K562 (cell line): ENCODE measurements at regions not wholly inside any gene's neighbourhood (a gene's known extent, or its start where the extent isn't known, plus 50 kb on each side); places are given as distances from the start of the nearest gene placed in this dataset.

Source experiments
- CBX5 ChIP-seq: IDR thresholded peaks from 2 replicates; pipeline ENCODE4 v1.6.1; 2014; ENCODE audit warnings: low read depth, borderline replicate concordance
- CHD7 ChIP-seq: fragments of 200-600 bp; sonication (generic); IDR thresholded peaks from one replicate; pipeline ENCODE4 v1.6.1; 2012; ENCODE audit warnings: mild to moderate bottlenecking, low read depth, low read length, inconsistent platforms
- REST ChIP-seq, 2 experiments: fragments of 450-650 bp; formaldehyde crosslinking in 1 of 2; IDR thresholded peaks; 2 replicates each; pipeline versions ENCODE4 v1.4.0 to v1.6.1; 2014 to 2020; ENCODE audit warnings: mild to moderate bottlenecking in 2 of 2, borderline replicate concordance in 1 of 2, low read depth in 1 of 2
- TCF7 ChIP-seq: sonication (generic); IDR thresholded peaks from 2 replicates; pipeline ENCODE4 v1.6.1; 2016; ENCODE audit warnings: antibody characterized with exemption, borderline replicate concordance
- ZFP91 ChIP-seq: sonication (generic); formaldehyde crosslinking; IDR thresholded peaks from 2 replicates; pipeline ENCODE4 v1.8.0; 2022; ENCODE audit warnings: mild to moderate bottlenecking, missing genetic modification reagents

- TF ChIP-seq REST (IDR thresholded peaks at IDR 0.05; ENCODE audit: borderline replicate concordance) (no peak), REST (CRISPR knock-in tag; IDR thresholded peaks at IDR 0.05; ENCODE audit: low read depth) (no peak), TCF7 (no peak), ZFP91 (CRISPR knock-in tag) (no peak), CBX5 (no peak), CHD7 (no peak)
Measured at GRCh38 chr13:81606074-81606473, 1265.1 kb upstream of the SPRY2 start (continued).
